Type B pancreatic cell (in vitro differentiated cells): ENCODE measurements at regions not wholly inside any gene's neighbourhood (a gene's known extent, or its start where the extent isn't known, plus 50 kb on each side); places are given as distances from the start of the nearest gene placed in this dataset.
"Not testable (repeated sequence)": the region's sequence is repeated elsewhere in the genome, so short reads cannot be mapped to it uniquely, and the experiment has no call there.

Experiments used
- DNase-seq: peaks from one replicate; pipeline ENCODE4 v3.0.0; 2021; ENCODE audit warnings: mixed read lengths; ENCODE audit not compliant: unreplicated experiment; ENCODE audit errors: extremely low spot score
- H3K27ac Mint-ChIP-seq: 2 replicates; pipeline ENCODE4 v1.8.0; 2021; ENCODE audit warnings: mild to moderate bottlenecking, mixed read lengths
- H3K27me3 Mint-ChIP-seq: 2 replicates; pipeline ENCODE4 v1.8.0; 2021; ENCODE audit warnings: mixed read lengths
- H3K36me3 Mint-ChIP-seq: 2 replicates; pipeline ENCODE4 v1.8.0; 2021; ENCODE audit warnings: mixed read lengths
- H3K4me1 Mint-ChIP-seq: one replicate; pipeline ENCODE4 v1.8.0; 2021; ENCODE audit warnings: mixed read lengths; ENCODE audit not compliant: unreplicated experiment
- H3K4me3 Mint-ChIP-seq: 2 replicates; pipeline ENCODE4 v1.8.0; 2021; ENCODE audit warnings: mild to moderate bottlenecking, mixed read lengths
- H3K9me3 Mint-ChIP-seq: 2 replicates; pipeline ENCODE4 v1.8.0; 2021; ENCODE audit warnings: mixed read lengths
- TF ChIP-seq, protein P1 (sequence below): fragments of 200-600 bp; sonication (generic); conservative IDR thresholded peaks from 2 replicates; pipeline ENCODE4 v1.5.0; 2021; ENCODE audit warnings: antibody characterized with exemption, mild to moderate bottlenecking

DNA sequence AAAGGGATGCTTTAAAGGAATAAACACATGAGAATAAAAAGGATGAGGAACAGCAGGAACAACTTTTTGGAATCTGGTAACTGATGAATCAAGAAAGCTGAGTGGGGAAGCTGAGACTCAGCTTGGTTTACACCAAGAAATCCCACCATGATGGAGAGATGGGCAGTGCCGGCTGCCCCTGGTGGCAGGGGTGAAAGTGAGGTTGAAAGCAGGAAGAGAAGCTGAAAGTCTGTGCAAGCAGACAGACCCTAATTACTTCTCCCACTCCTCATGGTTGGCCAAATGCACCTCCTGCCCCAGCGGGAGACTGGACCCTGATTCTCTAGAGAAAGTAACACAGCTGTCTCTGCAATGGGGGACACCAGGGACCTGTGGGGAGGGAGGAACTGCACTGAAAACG, 57.6 kb upstream of the NANOS1 start:
- Mint-ChIP-seq H3K27ac (no peak overlapping the region), H3K27me3 (no peaks in the 10 kb centered on the region), H3K4me1 (peaks cover 16% of the 10 kb centered on the region), H3K9me3 (peaks cover 10% of the 10 kb centered on the region), H3K4me3 (no peak overlapping the region), H3K36me3 (no peaks in the 10 kb centered on the region)
- TF ChIP-seq, protein P1, sequence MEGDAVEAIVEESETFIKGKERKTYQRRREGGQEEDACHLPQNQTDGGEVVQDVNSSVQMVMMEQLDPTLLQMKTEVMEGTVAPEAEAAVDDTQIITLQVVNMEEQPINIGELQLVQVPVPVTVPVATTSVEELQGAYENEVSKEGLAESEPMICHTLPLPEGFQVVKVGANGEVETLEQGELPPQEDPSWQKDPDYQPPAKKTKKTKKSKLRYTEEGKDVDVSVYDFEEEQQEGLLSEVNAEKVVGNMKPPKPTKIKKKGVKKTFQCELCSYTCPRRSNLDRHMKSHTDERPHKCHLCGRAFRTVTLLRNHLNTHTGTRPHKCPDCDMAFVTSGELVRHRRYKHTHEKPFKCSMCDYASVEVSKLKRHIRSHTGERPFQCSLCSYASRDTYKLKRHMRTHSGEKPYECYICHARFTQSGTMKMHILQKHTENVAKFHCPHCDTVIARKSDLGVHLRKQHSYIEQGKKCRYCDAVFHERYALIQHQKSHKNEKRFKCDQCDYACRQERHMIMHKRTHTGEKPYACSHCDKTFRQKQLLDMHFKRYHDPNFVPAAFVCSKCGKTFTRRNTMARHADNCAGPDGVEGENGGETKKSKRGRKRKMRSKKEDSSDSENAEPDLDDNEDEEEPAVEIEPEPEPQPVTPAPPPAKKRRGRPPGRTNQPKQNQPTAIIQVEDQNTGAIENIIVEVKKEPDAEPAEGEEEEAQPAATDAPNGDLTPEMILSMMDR, result no peak
- DNase-seq, result no peak

DNA sequence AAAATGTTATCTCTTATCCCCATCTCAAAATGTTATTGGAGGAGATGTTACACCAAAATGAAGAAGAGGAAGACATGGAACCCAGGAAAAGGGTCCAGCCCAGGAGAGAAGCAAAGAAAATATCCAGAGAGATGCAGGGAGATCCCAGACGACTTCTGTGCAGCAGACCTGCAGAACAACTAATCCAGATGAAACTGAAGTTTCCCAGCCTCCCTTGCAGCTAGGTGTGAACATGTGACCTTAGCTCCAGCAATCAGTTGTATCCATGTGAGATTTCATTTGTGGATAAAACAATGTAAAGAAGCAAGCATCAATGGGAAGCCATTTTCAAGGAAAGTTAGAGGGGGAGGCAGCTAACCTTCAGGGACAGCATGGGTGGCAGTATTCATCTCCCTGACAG, 55.8 kb upstream of the NANOS1 start:
- no peak overlapping the region for H3K27ac Mint-ChIP-seq
- no peak for DNase-seq
- H3K4me3 Mint-ChIP-seq, result no peak overlapping the region
- no peaks in the 10 kb centered on the region for H3K27me3 Mint-ChIP-seq
- H3K36me3 Mint-ChIP-seq, result no peaks in the 10 kb centered on the region
- peaks cover 13% of the 10 kb centered on the region for H3K4me1 Mint-ChIP-seq
- H3K9me3 Mint-ChIP-seq, result peaks cover 10% of the 10 kb centered on the region
- TF ChIP-seq, protein P1, result no peak

DNA sequence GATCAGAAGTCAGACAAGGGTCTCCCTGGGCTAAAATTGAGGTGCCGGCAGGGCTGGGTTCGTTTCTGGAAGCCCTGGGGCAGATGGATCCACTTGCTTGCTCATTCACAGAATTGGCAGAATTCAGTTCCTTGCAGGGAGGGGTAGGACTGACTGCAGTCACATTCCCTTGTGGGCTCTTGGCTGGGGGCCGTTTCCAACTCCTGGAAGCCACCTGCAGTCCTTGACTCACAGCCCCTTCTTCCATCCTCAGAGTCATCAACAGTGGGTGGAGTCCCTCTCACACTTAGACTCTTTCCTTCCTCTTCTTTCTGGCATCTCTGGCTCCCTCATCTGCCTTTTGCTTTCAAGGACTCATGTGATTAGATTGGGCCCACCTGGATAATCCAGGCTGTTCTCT, 54.6 kb upstream of the NANOS1 start:
- TF ChIP-seq, protein P1, result no peak
- no peak for DNase-seq
- Mint-ChIP-seq H3K27ac (no peak overlapping the region), H3K4me1 (peaks cover 5% of the 10 kb centered on the region), H3K4me3 (no peak overlapping the region), H3K9me3 (peaks cover 10% of the 10 kb centered on the region), H3K36me3 (no peaks in the 10 kb centered on the region), H3K27me3 (no peaks in the 10 kb centered on the region)

DNA sequence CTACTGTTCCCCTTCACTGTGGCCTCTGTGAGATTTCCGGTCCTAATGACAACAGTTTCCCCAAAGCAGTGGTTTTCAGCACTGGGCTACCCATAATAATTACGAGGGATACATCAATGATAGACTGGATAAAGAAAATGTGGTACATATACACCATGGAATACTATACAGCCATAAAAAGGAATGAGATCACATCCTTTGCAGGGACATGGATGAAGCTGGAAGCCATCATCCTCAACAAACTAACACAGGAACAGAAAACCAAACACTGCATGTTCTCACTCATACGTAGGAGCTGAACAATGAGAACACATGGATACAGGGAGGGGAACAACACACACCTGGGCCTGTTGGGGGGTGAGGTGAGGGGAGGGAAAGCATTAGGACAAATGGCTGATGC, 53.3 kb upstream of the NANOS1 start:
- peaks cover 10% of the 10 kb centered on the region for H3K9me3 Mint-ChIP-seq
- H3K27ac Mint-ChIP-seq, H3K4me1 Mint-ChIP-seq, H3K4me3 Mint-ChIP-seq, H3K27me3 Mint-ChIP-seq, H3K36me3 Mint-ChIP-seq, DNase-seq: not testable (repeated sequence)

DNA sequence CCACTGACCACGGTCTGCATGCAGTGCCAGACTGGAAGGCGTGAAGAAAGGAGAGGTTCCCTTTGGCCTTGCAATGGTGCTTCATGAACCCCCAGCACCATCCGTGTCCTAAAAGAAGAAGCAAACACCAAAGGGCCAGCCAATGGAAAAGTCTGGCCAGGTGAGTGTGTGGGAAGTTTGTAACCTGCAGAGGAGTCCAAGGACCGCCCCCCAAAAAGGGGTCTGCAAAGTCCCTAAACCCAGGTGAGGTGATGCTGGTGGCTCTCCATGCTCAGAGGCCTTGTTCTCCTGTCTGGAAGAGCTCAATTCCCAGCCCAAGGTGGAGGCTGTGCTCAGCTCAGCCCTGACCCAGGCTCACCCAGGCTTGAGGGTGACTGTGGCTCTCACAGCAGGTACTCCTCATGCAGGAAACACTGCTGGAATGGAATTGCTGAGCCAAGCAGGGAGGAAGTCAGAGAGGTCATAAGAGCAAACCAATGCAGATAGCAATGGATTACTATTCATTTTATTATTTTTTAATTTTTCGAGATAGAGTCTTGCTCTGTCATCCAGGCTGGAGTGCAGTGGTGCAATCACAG, 52.4 kb upstream of the NANOS1 start:
- Mint-ChIP-seq H3K4me3 (no peak overlapping the region), H3K27me3 (no peaks in the 10 kb centered on the region), H3K9me3 (peaks cover 10% of the 10 kb centered on the region), H3K27ac (no peak overlapping the region), H3K36me3 (no peaks in the 10 kb centered on the region), H3K4me1 (peaks cover 6% of the 10 kb centered on the region)
- DNase-seq, result peak; percentile 54
- TF ChIP-seq, protein P1, result no peak

DNA sequence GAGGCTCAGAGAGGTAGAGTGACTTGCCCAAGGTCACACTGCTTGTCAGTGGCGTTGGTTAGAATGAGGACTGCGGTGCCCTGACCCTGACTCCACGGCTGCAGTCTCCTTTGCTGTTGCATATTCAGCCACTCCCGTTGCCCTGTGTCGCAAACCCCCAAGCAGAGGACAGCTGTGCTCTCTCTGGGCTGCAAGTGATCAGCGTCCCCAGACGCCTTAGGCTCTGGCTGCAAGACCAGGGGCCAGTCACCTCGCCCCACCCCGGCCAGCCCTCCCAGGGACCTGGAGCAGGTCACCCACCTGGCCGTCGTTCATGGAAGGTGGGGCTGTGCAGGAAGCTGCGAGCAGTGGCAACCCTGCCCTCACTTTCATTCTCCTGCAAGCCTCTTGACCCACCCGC, 51.7 kb upstream of the NANOS1 start:
- Mint-ChIP-seq H3K9me3 (peaks cover 9% of the 10 kb centered on the region), H3K4me1 (peaks cover 6% of the 10 kb centered on the region), H3K36me3 (no peaks in the 10 kb centered on the region), H3K27ac (no peak overlapping the region), H3K27me3 (no peaks in the 10 kb centered on the region), H3K4me3 (no peak overlapping the region)
- TF ChIP-seq, protein P1, result no peak
- DNase-seq, result peak; percentile 59
